ENCODE measurements at regions not wholly inside any gene's neighbourhood (a gene's known extent, or its start where the extent isn't known, plus 50 kb on each side); places are given as distances from the start of the nearest gene placed in this dataset.

GRCh38 chrX:63993936-63994335 is 208.9 kb upstream of the ARHGEF9 start:
- H3K4me3 ChIP-seq (ENCODE audit: low read depth, low read length), result no peak overlapping the region
- TF ChIP-seq CTCF (conservative IDR thresholded peaks at IDR 0.05; ENCODE audit: low read depth, low read length), result no peak

GRCh38 chrX:63985906-63986305 is 200.9 kb upstream of the ARHGEF9 start:
- no peak overlapping the region for H3K4me3 ChIP-seq (ENCODE audit: low read depth, low read length)
- DNase-seq (ENCODE audit: low read depth), result no peak
- TF ChIP-seq CTCF (conservative IDR thresholded peaks at IDR 0.05; ENCODE audit: low read depth, low read length), result no peak

More at GRCh38 chrX:63993936-63994335, 208.9 kb upstream of the ARHGEF9 start:
- no peak for DNase-seq (ENCODE audit: low read depth)

- H3K4me3 ChIP-seq (ENCODE audit: low read depth, low read length), result no peak overlapping the region
- TF ChIP-seq CTCF (conservative IDR thresholded peaks at IDR 0.05; ENCODE audit: low read depth, low read length), result no peak
- no peak for DNase-seq (ENCODE audit: low read depth)
Measured at GRCh38 chrX:63979480-63979879, 194.5 kb upstream of the ARHGEF9 start.

GRCh38 chrX:63967551-63967950 is 182.5 kb upstream of the ARHGEF9 start:
- H3K4me3 ChIP-seq (ENCODE audit: low read depth, low read length), result no peak overlapping the region
- no peak for DNase-seq (ENCODE audit: low read depth)
- TF ChIP-seq CTCF (conservative IDR thresholded peaks at IDR 0.05; ENCODE audit: low read depth, low read length), result no peak

GRCh38 chrX:63963095-63963784 is 178.2 kb upstream of the ARHGEF9 start:
- DNase-seq (ENCODE audit: low read depth), result no peak
- no peak for TF ChIP-seq CTCF (conservative IDR thresholded peaks at IDR 0.05; ENCODE audit: low read depth, low read length)
- H3K4me3 ChIP-seq (ENCODE audit: low read depth, low read length), result no peak overlapping the region

- no peak for TF ChIP-seq CTCF (conservative IDR thresholded peaks at IDR 0.05; ENCODE audit: low read depth, low read length)
- H3K4me3 ChIP-seq (ENCODE audit: low read depth, low read length), result no peak overlapping the region
- no peak for DNase-seq (ENCODE audit: low read depth)
Measured at GRCh38 chrX:63961964-63962363, 176.9 kb upstream of the ARHGEF9 start.

GRCh38 chrX:63959975-63960374 is 175.0 kb upstream of the ARHGEF9 start:
- no peak for DNase-seq (ENCODE audit: low read depth)
- no peak overlapping the region for H3K4me3 ChIP-seq (ENCODE audit: low read depth, low read length)
- TF ChIP-seq CTCF (conservative IDR thresholded peaks at IDR 0.05; ENCODE audit: low read depth, low read length), result no peak
